H1 (cell line): ENCODE measurements at regions not wholly inside any gene's neighbourhood (a gene's known extent, or its start where the extent isn't known, plus 50 kb on each side); places are given as distances from the start of the nearest gene placed in this dataset.

Experiments
- CTCF ChIA-PET: fragments of 300-600 bp; sonication (Branson Sonifier 250); formaldehyde crosslinking; loops from one replicate; lab custom pipeline; 2021; ENCODE audit not compliant: partially characterized antibody; lab: Charles Lee
- POLR2A ChIA-PET: fragments of 300-600 bp; sonication (Branson Sonifier 250); formaldehyde crosslinking; loops from one replicate; lab custom pipeline; 2021; ENCODE audit warnings: inconsistent platforms; ENCODE audit not compliant: partially characterized antibody; lab: Charles Lee
- DNase-seq, 2 experiments: peaks; one replicate each; pipeline versions ENCODE4 v3.0.0 to v3.0.0-alpha.2; 2010 to 2022; ENCODE audit warnings: low spot score in 2 of 2, low read depth in 1 of 2, mixed read lengths in 1 of 2
- FAIRE-seq: peaks from 2 replicates; lab custom pipeline; 2011; peaks lifted over from hg19 to GRCh38; lab: Jason Lieb, UNC
- H2AFZ ChIP-seq: 2 replicates; pipeline ENCODE4 v1.8.1; 2012; ENCODE audit warnings: low read length, inconsistent platforms
- H2AK5ac ChIP-seq: 2 replicates; pipeline ENCODE4 v1.6.1; 2013; ENCODE audit warnings: low read depth, low read length
- H2BK120ac ChIP-seq: replicated peaks from 2 replicates; pipeline ENCODE3; 2013; ENCODE audit warnings: low read depth, low read length, inconsistent platforms
- H2BK12ac ChIP-seq: 2 replicates; pipeline ENCODE4 v1.6.1; 2013; ENCODE audit warnings: low read depth, low read length
- H2BK15ac ChIP-seq: 2 replicates; pipeline ENCODE4 v1.6.1; 2013; ENCODE audit warnings: low read length
- H2BK20ac ChIP-seq: 2 replicates; pipeline ENCODE4 v1.6.1; 2013; ENCODE audit warnings: low read length
- H2BK5ac ChIP-seq: 2 replicates; pipeline ENCODE4 v1.6.1; 2013; ENCODE audit warnings: low read depth, low read length
- H3K14ac ChIP-seq: 2 replicates; pipeline ENCODE4 v1.6.1; 2013; ENCODE audit warnings: inconsistent platforms; ENCODE audit not compliant: insufficient read length
- H3K18ac ChIP-seq: 2 replicates; pipeline ENCODE4 v1.6.1; 2013; ENCODE audit warnings: low read length; ENCODE audit errors: extremely low read depth
- H3K23ac ChIP-seq: 2 replicates; pipeline ENCODE4 v1.6.1; 2013; ENCODE audit warnings: inconsistent platforms; ENCODE audit not compliant: insufficient read length
- H3K23me2 ChIP-seq: 2 replicates; pipeline ENCODE4 v1.6.1; 2013; ENCODE audit warnings: low read depth, low read length
- H3K27ac ChIP-seq: 2 replicates; pipeline ENCODE4 v1.6.1; 2011; ENCODE audit warnings: low read depth, low read length, inconsistent platforms
- H3K27me3 ChIP-seq, 4 experiments: replicated peaks in 1 of 4; 1 replicate in 1 of 4; 2 replicates in 3 of 4; pipeline versions ENCODE4 v1.6.1 to v1.8.1; 2011 to 2013; ENCODE audit warnings: low read length in 3 of 4, mild to moderate bottlenecking in 3 of 4, inconsistent platforms in 2 of 4, mixed read lengths in 2 of 4, moderate library complexity in 1 of 4; ENCODE audit not compliant: control insufficient read depth in 3 of 4, insufficient read depth in 3 of 4; ENCODE audit errors: extremely low read depth in 1 of 4
- H3K36me3 ChIP-seq, 4 experiments: 2 replicates each; pipeline versions ENCODE4 v1.6.1 to v1.8.1; 2011 to 2013; ENCODE audit warnings: mild to moderate bottlenecking in 4 of 4, low read length in 3 of 4, moderate library complexity in 2 of 4, control low read depth in 1 of 4, inconsistent platforms in 1 of 4; ENCODE audit not compliant: insufficient read depth in 4 of 4, control insufficient read depth in 2 of 4
- H3K4ac ChIP-seq: replicated peaks from 2 replicates; pipeline ENCODE3; 2013; ENCODE audit warnings: low read length, low read depth, mixed read lengths, inconsistent platforms; ENCODE audit not compliant: insufficient read length
- H3K4me1 ChIP-seq, 4 experiments: replicated peaks in 1 of 4; 1 replicate in 1 of 4; 2 replicates in 3 of 4; pipeline versions ENCODE4 v1.6.1 to v1.8.1; 2011 to 2013; ENCODE audit warnings: low read length in 3 of 4, inconsistent platforms in 2 of 4, mixed read lengths in 1 of 4; ENCODE audit not compliant: insufficient read depth in 4 of 4, control insufficient read depth in 3 of 4
- H3K4me2 ChIP-seq, 2 experiments: 2 replicates each; pipeline versions ENCODE4 v1.6.1 to v1.8.1; 2011 to 2013; ENCODE audit warnings: low read depth in 2 of 2, low read length in 2 of 2, control low read depth in 1 of 2, inconsistent platforms in 1 of 2, mild to moderate bottlenecking in 1 of 2; ENCODE audit not compliant: insufficient read depth in 1 of 2
- H3K4me3 ChIP-seq, 4 experiments: fragments of 200-600, 300-600 bp in 1 of 4; sonication (generic), shearing (Covaris generic), sonication (Bioruptor Twin) in 1 of 4; 2 replicates each; pipeline versions ENCODE4 v1.5.1 to v1.8.1; 2011 to 2016; ENCODE audit warnings: low read length in 4 of 4, low read depth in 3 of 4, control low read depth in 2 of 4, inconsistent platforms in 2 of 4, mild to moderate bottlenecking in 2 of 4, mixed read lengths in 1 of 4, moderate library complexity in 1 of 4; ENCODE audit not compliant: insufficient read depth in 2 of 4; ENCODE audit errors: extremely low read depth in 1 of 4
- H3K56ac ChIP-seq: replicated peaks from 2 replicates; pipeline ENCODE3; 2013; ENCODE audit warnings: low read depth, mild to moderate bottlenecking, mixed read lengths, low read length, inconsistent platforms; ENCODE audit not compliant: insufficient read length
- H3K79me1 ChIP-seq: 2 replicates; pipeline ENCODE4 v1.6.1; 2013; ENCODE audit warnings: low read depth, low read length, control low read depth
- H3K79me2 ChIP-seq, 2 experiments: 2 replicates each; pipeline versions ENCODE4 v1.6.1 to v1.8.1; 2012 to 2013; ENCODE audit warnings: low read length in 2 of 2, mild to moderate bottlenecking in 2 of 2, inconsistent platforms in 1 of 2; ENCODE audit not compliant: insufficient read depth in 2 of 2, control insufficient read depth in 1 of 2
- H3K9ac ChIP-seq, 4 experiments: replicated peaks in 1 of 4; 1 replicate in 1 of 4; 2 replicates in 3 of 4; pipeline versions ENCODE4 v1.6.1 to v1.8.1; 2011 to 2013; ENCODE audit warnings: low read depth in 3 of 4, low read length in 3 of 4, control low read depth in 2 of 4, mild to moderate bottlenecking in 2 of 4, moderate library complexity in 2 of 4, inconsistent platforms in 1 of 4; ENCODE audit errors: extremely low read depth in 1 of 4
- H3K9me3 ChIP-seq, 2 experiments: 2 replicates each; pipeline versions ENCODE4 v1.6.1 to v1.8.1; 2012 to 2013; ENCODE audit warnings: mild to moderate bottlenecking in 2 of 2, moderate library complexity in 2 of 2, control low read depth in 1 of 2, inconsistent platforms in 1 of 2, low read depth in 1 of 2, low read length in 1 of 2, mixed read lengths in 1 of 2; ENCODE audit not compliant: insufficient read depth in 2 of 2
- H4K20me1 ChIP-seq, 2 experiments: replicated peaks in 1 of 2; 2 replicates each; pipeline versions ENCODE3 to v1.8.1; 2011 to 2013; ENCODE audit warnings: inconsistent platforms in 2 of 2, low read length in 2 of 2, mild to moderate bottlenecking in 1 of 2; ENCODE audit not compliant: insufficient read depth in 2 of 2, control insufficient read depth in 1 of 2
- H4K5ac ChIP-seq: 2 replicates; pipeline ENCODE4 v1.6.1; 2013; ENCODE audit warnings: low read length, low read depth, mixed read lengths, inconsistent platforms; ENCODE audit not compliant: insufficient read length
- H4K8ac ChIP-seq: 2 replicates; pipeline ENCODE4 v1.8.0; 2013; ENCODE audit warnings: mild to moderate bottlenecking, moderate library complexity, low read length, inconsistent platforms; ENCODE audit not compliant: insufficient read depth; ENCODE audit errors: extremely low read depth
- H4K91ac ChIP-seq: replicated peaks from 2 replicates; pipeline ENCODE3; 2013; ENCODE audit warnings: low read length, mixed read lengths, inconsistent platforms; ENCODE audit not compliant: insufficient read length
- CHD1 ChIP-seq: IDR thresholded peaks from 2 replicates; pipeline ENCODE4 v1.6.1; 2012; ENCODE audit warnings: low read depth, low read length, improper control_type of control experiment
- EP300 ChIP-seq, 2 experiments: IDR thresholded peaks; 1 replicate in 1 of 2; 2 replicates in 1 of 2; pipeline ENCODE4 v1.6.1; 2011 to 2012; ENCODE audit warnings: low read depth in 2 of 2, low read length in 2 of 2, mild to moderate bottlenecking in 2 of 2, borderline replicate concordance in 1 of 2, inconsistent platforms in 1 of 2, moderate library complexity in 1 of 2
- GABPA ChIP-seq: IDR thresholded peaks from 2 replicates; pipeline ENCODE4 v1.6.1; 2011; ENCODE audit warnings: mild to moderate bottlenecking, low read length, moderate library complexity, borderline replicate concordance; ENCODE audit not compliant: insufficient read depth
- HDAC6 ChIP-seq: IDR thresholded peaks from one replicate; pipeline ENCODE4 v1.7.1; 2012; ENCODE audit warnings: low read depth, mild to moderate bottlenecking, inconsistent platforms, low read length, moderate library complexity
- JUN ChIP-seq: IDR thresholded peaks from 2 replicates; pipeline ENCODE4 v1.6.1; 2011; ENCODE audit warnings: low read depth, mild to moderate bottlenecking, improper control_type of control experiment, low read length
- SAP30 ChIP-seq: fragments of 300-600 bp; sonication (generic); IDR thresholded peaks from 2 replicates; pipeline ENCODE4 v1.7.1; 2012; ENCODE audit warnings: low read length, moderate library complexity, mild to moderate bottlenecking, inconsistent platforms; ENCODE audit not compliant: insufficient read depth, insufficient replicate concordance
- SIN3A ChIP-seq, 2 experiments: IDR thresholded peaks in 1 of 2; conservative IDR thresholded peaks in 1 of 2; 2 replicates each; pipeline ENCODE4 v1.6.1; 2011 to 2012; ENCODE audit warnings: low read length in 2 of 2, improper control_type of control experiment in 1 of 2, low read depth in 1 of 2, mild to moderate bottlenecking in 1 of 2
- SRF ChIP-seq: IDR thresholded peaks from 2 replicates; pipeline ENCODE4 v1.6.1; 2011; ENCODE audit warnings: mild to moderate bottlenecking, low read depth, low read length, moderate library complexity
- WGBS, 2 experiments: shearing (Covaris generic) in 1 of 2; methylation state at CpG; one replicate each; pipeline versions ENCODE4 v1.1.6 to v1.1.7; 2013 to 2015; ENCODE audit warnings: low lambda C conversion rate in 2 of 2, mixed read lengths in 2 of 2, inconsistent platforms in 1 of 2, low coverage in 1 of 2, missing lambda C conversion rate in 1 of 2; ENCODE audit not compliant: insufficient replicate concordance in 2 of 2, insufficient coverage in 1 of 2, insufficient read length in 1 of 2; ENCODE audit errors: extremely low coverage in 1 of 2, missing lambda C conversion rate in 1 of 2; 5-methylcytosine and 5-hydroxymethylcytosine counted together

- 90% methylated on average over 5 of the region's 5 CpGs; no CpG with 5 or more reads in 1 of the 2 experiments for WGBS, 2 experiments
- H3K27me3 ChIP-seq: no peaks in the 10 kb centered on the region
- H3K23ac ChIP-seq: no peak overlapping the region
- H3K9me3 ChIP-seq: no peaks in the 10 kb centered on the region
- H2BK120ac ChIP-seq: no peak overlapping the region
- CTCF ChIA-PET: interaction anchor here (0.7 to 2.3 kb wide), 7 partner anchors 13 to 383 kb away, joined by 3 to 9 read pairs (median 3); no protein-coding TSS in a partner anchor
- no peak overlapping the region for H3K14ac ChIP-seq
- no peak overlapping the region for H3K27ac ChIP-seq
- no peak overlapping the region for H3K56ac ChIP-seq
- TF ChIP-seq SIN3A (conservative IDR thresholded peaks at IDR 0.05 in 1 of 2, IDR thresholded peaks at IDR 0.05 in 1 of 2; ENCODE audit: low read depth in 1 of 2, low read length in 2 of 2) (no peak), SRF (no peak), SAP30 (no peak), GABPA (no peak), EP300 (IDR thresholded peaks at IDR 0.05; ENCODE audit: borderline replicate concordance in 1 of 2, low read depth in 2 of 2, low read length in 2 of 2) (no peak), CHD1 (no peak), HDAC6 (no peak), JUN (no peak)
- TF ChIP-seq, all 59 proteins: peak for 0
- no peaks in the 10 kb centered on the region for H3K79me1 ChIP-seq
- DNase-seq (no peak), FAIRE-seq (no peak)
- H2BK20ac ChIP-seq: no peak overlapping the region
- no peak overlapping the region for H4K5ac ChIP-seq
- no peak overlapping the region for H4K8ac ChIP-seq
- H3K79me2 ChIP-seq: no peaks in the 10 kb centered on the region
- no peak overlapping the region for H3K4ac ChIP-seq
- no peak overlapping the region for H2BK12ac ChIP-seq
- no peaks in the 10 kb centered on the region for H3K36me3 ChIP-seq
- no peaks in the 10 kb centered on the region for H3K4me1 ChIP-seq
- no peak overlapping the region for H3K4me2 ChIP-seq
- POLR2A ChIA-PET: no interaction called here
- H2BK15ac ChIP-seq: no peak overlapping the region
- no peak overlapping the region for H3K4me3 ChIP-seq
- H2AFZ ChIP-seq: no peak overlapping the region; the same call in 1 of the 2 replicates
- no peaks in the 10 kb centered on the region for H4K20me1 ChIP-seq
- no peak overlapping the region for H2AK5ac ChIP-seq
- no peak overlapping the region for H4K91ac ChIP-seq
- no peak overlapping the region for H3K18ac ChIP-seq
- no peaks in the 10 kb centered on the region for H3K23me2 ChIP-seq
- no peak overlapping the region for H3K9ac ChIP-seq
- H2BK5ac ChIP-seq: no peak overlapping the region
Observed at GRCh38 chr18:77772177-77772576, 522.5 kb downstream of the GALR1 start.
